GM18868 (cell line): ENCODE measurements at regions not wholly inside any gene's neighbourhood (a gene's known extent, or its start where the extent isn't known, plus 50 kb on each side); places are given as distances from the start of the nearest gene placed in this dataset.
A peak's percentile ranks its signal among the peaks of the same experiment; 100 is the strongest.
"Not testable (repeated sequence)": the region's sequence is repeated elsewhere in the genome, so short reads cannot be mapped to it uniquely, and the experiment has no call there.

Source experiments
- ATAC-seq: cut with Tn5 transposase; IDR thresholded peaks from one replicate; pipeline ENCODE4 v1.9.1; 2021; ENCODE audit warnings: mild to moderate bottlenecking, moderate library complexity; ENCODE audit not compliant: unreplicated experiment

DNA sequence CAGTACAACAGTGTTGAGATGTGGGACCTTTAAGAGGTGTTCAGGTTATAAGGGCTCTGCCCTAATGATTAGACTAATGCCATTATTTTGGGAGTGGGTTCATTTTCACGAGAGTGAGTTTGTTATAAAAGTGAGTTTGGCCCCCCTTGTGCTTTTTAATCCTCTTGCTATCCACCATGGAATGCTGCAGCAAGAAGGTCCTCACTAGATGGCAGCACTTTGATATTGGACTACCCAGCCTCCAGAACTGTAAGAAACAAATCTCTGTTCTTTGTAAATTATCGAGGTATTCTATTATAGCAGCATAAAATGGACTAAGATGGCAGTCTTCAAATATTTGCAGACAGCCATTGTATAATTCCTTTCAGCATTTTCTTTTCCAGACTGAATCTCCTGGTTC is 212.4 kb downstream of the LRRC70 start:
- ATAC-seq, result peak; percentile 42

DNA sequence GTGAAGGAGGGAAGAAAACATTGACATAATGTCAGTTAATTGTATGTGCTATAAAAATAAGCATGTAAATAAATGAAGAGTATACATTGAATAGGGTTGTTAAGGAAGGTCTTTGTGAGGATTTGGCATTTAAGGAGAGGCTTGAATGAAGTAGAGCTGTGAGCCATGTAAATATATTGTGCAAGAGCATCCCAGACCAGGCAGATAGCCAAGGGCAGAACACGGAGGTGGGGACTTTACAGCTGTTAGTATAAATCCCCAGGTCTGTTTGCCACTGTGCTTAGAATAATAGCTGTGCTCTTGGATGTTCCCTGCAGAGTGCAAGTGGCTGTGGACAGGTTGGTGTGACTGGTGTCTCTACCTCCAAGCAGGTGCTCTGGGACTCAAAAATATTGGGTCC is 211.7 kb downstream of the LRRC70 start:
- ATAC-seq, result no peak

DNA sequence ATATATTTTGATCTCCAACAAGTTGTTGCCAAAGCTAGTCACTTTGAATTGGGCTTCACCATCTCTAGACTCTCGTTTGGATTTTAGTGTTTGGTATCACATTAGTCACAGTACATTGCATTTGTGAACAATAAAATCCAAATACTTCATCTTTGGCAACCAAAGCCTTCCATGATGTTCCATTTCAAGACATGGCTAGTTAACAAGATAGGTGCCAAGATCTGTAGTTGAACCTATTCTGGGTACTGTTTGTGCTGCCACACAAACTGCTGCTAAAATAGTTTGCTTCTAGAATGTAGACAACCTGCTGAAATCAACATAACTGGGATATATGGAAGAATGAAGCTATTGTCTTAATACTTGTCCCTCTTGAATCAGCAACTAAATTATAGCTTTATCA is 207.5 kb downstream of the LRRC70 start:
- ATAC-seq, result no peak

DNA sequence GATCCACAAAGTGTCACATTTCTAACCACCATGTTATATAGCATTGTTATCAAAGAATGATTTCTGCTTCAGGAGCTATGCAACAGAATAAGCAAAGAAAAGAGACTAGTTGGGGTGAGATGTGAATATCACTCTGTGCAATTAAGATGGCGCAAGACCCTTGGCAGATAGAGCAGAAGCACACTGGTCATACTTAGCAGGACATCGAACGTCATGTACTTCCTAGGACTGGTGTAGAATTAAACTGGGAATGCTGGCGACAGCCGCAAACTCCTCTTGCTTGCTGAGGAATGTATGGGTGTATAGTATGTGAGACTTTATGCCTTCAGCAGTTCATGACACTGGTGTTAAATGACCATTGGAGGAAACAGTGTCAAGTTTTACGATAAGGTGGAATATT is 207.0 kb downstream of the LRRC70 start:
- ATAC-seq, result no peak

DNA sequence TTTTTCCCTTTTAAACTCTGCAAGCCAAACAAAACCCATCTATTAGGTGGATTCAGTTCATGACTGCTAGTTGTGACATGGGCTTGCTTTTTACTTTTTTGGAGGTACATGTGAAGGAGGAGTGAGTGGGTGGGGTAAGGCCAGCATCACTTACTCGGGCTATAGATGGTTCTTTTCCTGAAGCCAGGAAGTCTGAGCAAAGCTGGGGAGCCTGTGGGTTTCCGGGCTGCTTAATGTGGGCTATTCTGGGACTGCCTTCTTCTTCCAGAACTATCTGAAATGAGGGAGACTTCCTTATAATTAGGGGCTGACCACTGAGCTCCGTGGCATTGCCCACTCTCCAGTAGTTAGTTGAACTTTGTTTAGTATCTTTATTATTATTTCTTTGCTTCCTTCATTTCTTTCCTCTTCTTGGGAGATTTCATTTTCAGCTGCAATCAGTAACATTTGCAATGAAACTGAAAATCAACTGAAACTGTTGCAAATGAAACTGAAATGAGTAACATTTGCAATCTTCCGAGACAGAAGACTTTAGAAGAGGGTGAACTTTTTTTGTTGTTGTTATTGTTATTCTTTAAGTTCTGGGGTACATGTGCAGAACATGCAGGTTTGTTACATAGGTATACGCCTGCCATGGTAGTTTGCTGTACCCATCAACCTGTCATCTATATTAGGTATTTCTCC is 204.9 kb downstream of the LRRC70 start:
- ATAC-seq, result peak; percentile 39

DNA sequence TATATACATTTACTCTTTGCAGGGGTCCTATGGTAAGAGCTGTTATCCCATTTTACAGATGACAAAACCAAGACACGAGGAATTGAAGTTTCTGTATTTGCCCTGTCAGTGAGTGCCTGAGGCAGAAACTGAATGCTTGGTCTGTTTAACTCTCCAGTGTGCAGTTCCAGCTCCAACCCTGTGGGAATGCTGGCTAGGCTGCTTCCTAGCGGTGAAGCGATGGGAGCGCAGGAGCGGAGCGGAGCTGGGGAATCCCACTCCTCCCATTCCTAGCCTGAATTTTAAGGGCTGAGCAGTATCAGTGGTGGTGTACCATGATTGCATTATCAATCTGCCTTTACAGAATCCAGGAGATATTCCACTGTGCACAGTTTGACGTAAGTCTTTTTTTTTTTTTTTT is 202.3 kb downstream of the LRRC70 start:
- ATAC-seq, result no peak

DNA sequence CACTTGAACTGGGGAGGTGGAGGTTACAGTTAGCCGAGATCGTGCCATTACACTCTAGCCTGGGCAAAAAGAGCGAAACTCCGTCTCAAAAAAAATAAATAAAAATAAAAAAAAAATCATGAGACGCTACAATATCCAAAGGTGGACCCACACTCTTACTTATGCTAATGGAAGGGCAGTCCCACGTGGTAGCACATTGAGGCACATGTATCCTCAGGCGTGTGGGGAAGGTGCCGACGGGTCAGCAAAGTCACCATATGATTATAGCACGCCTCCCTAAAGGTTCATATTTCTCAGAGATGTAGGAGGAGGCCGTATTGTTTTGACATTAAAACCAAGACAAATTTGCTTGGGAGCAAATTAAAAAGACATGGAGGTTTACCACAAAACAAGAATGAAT is 201.6 kb downstream of the LRRC70 start:
- ATAC-seq, result no peak

DNA sequence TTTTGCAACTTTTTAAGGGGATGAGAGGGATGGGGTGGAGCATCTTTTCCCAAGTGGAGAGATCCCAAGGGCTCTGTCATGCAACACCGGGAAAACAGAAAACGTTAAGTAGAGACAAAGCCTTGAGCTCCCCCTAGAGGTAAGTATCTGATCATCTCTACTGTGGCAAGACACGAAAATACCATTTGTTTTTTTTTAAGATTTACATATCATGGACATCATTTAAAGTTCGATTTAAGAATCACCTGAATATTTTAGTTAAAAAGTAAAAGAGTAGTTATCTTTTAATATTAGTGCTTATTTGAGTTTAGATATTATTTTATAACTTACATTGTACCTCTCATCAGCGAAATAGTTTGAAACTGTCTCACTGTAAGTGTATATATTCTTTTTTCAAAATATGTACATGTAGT is 200.4 kb downstream of the LRRC70 start:
- peak; percentile 62 for ATAC-seq

DNA sequence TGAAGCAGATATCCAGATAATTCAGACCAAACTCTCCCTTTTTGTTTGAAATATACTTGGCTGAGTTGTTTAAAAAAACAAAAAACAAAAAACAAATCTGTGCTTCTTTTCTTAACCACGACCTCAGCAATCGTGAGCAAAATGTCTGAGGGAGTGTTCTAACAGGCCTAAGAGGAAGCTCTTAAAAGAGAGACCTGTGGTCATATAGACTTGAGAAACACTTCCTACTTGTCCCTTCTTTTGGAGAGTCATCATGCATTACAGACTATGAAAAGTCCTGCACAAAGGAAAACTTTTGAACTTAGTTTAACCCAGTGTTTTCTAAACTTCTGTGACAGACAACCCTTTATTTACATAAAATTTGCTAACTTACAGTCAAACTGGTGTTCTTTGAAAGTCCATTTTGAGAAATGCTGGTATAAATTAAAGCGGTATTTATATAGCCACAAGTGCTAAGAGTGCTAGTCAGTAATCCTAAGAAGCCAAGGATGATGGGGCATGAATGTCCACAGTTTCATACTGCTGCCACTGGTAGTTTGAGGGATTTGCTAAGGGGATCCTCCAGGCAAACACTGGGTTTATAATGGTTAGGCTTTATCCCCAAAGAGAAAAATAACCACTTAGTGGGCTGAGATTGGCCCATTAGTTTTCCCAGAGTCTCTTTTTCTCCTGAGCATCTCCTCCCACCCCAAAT is 199.8 kb downstream of the LRRC70 start:
- peak; percentile 30 for ATAC-seq

DNA sequence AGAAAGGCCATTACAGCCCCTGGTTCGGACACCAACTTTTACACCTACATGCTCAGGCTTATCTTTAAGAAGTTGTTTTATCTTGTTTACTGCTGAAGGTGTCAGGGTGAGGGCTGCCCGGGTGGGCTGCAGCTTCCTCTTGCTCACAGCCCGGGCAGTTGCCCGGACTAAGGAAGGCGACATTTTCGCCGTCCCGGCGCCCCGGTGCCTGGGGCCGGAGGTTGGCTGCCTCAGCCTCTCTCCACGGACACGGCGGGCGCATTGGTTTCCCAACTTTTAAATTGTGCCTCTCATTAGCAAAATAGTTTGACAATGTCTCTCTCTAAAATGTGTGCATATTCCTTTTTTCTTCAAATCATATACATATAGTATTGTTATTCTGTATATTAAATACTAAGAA is 198.5 kb downstream of the LRRC70 start:
- ATAC-seq, result not testable (repeated sequence)

DNA sequence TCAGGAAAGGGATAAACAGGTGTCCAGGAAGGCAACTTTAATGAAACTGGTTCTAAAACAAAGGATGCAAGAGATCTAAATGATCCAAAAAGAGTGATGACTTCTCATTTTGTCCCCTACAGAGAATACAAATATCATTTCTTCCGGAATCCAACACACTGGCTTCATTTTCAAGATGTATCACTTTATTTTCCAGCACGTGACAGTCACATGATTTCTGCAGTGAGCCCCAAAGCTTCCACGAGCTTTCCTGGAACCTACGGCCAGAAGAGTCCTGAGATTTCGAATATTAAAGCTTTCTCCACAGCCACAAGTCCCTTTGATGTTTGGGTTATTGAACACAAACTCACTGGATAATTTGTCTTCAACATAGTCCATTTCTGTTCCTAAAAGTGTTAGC is 198.0 kb downstream of the LRRC70 start:
- not testable (repeated sequence) for ATAC-seq

DNA sequence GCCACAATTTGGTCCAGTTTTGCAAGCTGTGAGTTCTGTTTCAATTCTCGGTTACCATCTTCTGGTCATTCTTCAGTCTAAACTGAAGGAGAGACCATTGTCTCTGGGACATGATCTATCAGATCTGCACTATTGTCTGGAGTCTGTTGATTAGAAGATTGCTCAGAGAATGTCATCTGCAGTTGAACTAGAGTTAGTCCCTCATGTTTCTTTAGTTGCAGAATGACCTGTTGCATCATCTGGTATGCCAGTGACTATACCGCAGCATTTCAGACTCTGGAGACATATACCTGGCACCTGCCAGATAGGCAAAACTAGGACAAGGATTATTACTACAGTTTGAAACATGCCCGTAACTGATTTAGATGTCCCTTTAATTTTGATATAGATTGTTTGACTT is 194.8 kb downstream of the LRRC70 start:
- ATAC-seq, result no peak

DNA sequence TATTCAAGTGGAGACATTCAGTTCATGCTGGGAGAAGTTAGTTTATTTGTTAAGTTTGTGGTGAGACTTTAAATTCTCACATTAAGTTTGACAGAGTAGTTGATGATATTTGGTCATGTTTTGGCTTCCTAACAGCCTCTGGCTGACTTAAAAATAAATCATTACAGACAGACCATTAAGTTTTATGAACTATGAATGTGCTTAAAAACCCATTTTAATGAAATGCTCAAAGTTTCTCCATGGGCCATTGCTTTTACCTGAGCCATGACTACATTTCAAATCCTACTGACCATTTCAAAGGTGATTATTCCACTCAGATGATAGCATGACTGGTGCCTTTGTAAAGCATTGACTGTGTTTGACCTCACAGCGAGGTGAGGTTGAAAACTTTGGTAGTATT is 192.7 kb downstream of the LRRC70 start:
- ATAC-seq, result no peak

DNA sequence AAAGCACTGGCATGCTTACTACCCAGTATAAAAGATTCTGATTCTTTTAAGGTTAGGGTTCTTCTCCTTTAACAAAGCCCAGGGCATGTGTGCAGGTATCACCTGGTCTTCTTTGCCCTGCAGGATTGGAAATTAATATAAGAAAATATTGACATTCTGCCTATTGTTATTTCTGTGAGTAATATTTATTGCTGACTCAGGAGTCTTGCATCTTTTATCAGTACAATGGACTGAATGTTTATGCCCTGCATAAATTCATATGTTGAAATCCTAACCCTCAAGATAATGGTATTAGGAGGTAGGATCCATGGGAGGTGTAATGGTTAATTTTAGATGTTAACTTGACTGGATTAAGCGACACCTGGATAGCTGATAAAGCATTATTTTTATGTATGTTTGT is 189.0 kb downstream of the LRRC70 start:
- ATAC-seq, result no peak

DNA sequence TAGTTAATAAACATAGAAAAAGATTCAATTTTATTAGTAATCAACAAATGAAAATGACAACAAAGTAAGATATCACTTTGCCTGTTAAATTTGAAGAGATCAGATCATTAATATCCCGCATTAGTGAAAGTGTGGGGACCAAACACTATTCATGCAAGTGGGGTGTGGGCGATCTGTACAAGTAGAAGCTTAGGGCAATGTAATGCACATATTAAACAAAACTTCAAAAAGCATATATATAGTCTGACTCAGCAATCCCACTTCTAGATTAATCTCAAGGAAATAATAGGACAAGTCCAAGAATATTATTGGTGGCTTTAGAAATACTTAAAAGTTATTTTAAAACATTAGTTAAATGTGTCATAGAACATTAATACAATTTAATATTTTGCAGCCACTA is 188.5 kb downstream of the LRRC70 start:
- no peak for ATAC-seq

DNA sequence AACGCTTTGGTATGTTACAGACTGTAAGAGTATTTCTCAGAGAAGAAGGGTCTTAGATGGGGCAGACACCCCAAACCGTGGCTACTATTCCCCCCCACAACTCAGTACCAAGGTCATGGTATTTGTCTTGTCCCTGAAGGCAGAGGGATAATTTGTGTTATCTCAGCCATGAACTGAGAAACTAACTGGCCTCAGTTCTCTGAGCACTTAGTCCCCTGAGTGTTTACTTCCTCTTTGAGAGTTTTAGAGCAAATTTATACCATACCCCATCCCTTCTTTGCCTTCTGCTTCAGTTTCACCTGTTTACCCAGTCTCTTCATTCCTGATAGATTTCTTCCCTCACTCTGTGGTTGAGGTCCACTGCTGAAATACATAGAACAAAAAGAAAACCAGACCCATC is 183.9 kb downstream of the LRRC70 start:
- ATAC-seq, result peak; percentile 77

DNA sequence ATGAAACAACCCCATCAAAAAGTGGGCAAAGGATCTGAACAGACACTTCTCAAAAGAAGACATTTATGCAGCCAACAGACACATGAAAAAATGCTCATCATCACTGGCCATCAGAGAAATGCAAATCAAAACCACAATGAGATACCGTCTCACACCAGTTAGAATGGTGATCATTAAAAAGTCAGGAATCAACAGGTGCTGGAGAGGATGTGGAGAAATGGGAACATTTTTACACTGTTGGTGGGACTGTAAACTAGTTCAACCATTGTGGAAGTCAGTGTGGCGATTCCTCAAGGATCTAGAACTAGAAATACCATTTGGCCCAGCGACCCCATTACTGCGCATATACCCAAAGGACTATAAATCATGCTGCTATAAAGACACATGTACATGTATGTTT is 179.1 kb downstream of the LRRC70 start:
- ATAC-seq, result not testable (repeated sequence)

DNA sequence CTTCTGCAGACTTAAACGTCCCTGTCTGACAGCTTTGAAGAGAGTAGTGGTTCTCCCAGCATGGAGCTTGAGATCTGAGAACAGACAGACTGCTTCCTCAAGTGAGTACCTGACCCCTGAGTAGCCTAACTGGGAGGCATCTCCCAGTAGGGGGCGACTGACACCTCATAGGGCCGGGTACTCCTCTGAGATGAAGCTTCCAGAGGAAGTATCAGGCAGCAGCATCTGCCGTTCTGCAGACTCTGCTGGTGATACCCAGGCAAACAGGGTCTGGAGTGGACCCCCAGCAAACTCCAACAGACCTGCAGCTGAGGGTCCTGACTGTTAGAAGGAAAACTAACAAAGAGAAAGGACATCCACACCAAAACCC is 174.4 kb downstream of the LRRC70 start:
- not testable (repeated sequence) for ATAC-seq

DNA sequence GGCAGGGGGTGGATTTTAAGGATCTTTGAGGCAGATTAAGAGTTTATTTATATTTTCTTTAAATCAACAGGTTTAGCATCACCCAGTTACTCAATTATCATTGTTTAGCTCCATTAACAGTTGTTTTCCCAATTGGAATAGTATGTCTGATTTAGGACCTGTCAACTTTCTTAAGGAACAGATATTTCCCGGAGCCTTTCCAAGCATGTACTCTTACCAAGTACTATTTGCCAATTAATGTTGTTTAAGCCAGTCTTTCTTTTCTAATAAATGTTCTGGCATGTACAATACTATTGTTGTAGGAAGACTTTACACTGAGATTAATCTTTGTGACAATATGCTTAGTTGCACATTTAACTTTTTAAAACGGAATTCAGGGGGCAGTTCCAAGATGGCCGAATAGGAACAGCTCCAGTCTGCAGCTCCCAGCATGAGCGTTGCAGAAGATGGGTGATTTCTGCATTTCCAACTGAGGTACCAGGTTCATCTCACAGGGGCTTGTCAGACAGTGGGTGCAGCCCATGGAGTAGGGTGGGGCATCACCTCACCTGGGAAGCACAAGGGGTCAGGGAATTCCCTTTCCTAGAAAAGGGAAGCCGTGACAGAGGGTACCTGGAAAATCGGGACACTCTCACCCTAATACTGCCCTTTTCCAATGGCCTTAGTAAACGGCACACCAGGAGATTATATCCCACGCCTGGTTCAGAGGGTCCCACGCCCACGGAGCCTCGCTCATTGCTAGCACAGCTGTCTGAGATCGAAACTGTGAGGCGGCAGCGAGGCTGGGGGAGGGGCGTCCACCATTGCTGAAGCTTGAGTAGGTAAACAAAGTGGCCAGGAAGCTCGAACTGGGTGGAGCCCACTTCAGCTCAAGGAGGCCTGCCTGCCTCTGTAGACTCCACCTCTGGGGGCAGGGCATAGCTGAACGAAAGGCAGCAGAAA is 173.7 kb downstream of the LRRC70 start:
- not testable (repeated sequence) for ATAC-seq

DNA sequence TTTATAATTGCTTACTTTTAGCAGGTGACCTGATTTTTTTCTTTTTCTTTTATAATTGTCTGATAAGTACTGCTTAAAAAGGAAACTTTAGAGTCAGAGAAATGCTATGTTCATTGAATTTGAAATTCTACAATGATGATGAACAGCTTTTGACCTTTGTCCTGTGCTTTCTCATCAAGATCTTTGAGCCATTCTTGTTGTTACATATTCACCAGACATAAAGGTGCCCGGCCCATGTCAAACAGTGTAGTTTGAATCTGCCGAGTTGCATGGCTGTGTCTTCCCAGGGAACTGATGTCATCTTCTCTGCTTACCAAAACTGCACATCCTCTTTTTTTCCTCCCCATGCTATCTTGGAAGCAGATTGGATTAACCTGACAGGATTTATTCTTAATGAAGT is 163.6 kb downstream of the LRRC70 start:
- ATAC-seq, result no peak

DNA sequence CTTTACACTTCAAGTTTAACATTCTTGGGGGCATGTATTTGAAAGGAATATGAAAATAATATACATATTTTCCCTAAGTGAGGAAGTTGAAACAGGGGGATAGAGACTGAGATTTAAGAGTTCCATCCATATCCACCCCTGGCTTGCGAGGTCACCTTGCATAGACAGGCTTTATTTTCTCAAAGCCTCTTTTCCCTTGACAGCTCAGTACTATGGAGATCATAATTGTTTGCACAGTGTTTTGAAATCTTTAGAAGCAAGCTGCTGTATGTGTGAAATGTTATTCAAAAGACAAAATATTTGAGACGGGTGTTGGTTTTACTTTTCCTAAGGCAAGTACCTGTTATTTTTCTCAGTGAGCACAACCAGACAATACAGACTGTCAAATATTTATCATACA is 163.1 kb downstream of the LRRC70 start:
- no peak for ATAC-seq

DNA sequence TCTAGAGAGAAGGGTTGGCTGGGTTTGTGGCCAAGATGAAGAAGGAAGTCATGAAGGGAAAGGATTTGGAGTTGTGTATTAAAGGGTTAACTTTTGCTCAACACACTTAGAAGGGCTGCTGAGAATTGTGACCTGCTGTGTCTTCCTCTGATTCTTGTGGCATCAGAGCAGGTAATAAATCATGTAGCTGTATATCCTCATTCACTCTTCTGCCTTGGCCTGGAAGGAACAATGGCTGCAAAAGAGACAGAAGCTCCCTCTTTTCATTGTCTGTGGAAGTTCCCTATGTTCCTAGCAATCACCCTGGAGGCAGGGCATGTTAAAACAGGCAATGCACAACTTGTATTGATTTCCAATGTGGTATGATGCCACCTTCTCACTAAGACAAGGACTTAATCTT is 159.1 kb downstream of the LRRC70 start:
- ATAC-seq, result no peak
